SK-N-MC (cell line): ENCODE measurements at regions not wholly inside any gene's neighbourhood (a gene's known extent, or its start where the extent isn't known, plus 50 kb on each side); places are given as distances from the start of the nearest gene placed in this dataset.

Experiments
- EZH2 ChIP-seq: fragments of 200-600 bp; sonication (generic); IDR thresholded peaks from one replicate; pipeline ENCODE4 v1.6.1; 2017; ENCODE audit warnings: antibody characterized with exemption
- POLR2AphosphoS5 ChIP-seq: IDR thresholded peaks from 2 replicates; pipeline ENCODE4 v1.6.1; 2012; ENCODE audit warnings: mild to moderate bottlenecking, low read depth, low read length, borderline replicate concordance

DNA sequence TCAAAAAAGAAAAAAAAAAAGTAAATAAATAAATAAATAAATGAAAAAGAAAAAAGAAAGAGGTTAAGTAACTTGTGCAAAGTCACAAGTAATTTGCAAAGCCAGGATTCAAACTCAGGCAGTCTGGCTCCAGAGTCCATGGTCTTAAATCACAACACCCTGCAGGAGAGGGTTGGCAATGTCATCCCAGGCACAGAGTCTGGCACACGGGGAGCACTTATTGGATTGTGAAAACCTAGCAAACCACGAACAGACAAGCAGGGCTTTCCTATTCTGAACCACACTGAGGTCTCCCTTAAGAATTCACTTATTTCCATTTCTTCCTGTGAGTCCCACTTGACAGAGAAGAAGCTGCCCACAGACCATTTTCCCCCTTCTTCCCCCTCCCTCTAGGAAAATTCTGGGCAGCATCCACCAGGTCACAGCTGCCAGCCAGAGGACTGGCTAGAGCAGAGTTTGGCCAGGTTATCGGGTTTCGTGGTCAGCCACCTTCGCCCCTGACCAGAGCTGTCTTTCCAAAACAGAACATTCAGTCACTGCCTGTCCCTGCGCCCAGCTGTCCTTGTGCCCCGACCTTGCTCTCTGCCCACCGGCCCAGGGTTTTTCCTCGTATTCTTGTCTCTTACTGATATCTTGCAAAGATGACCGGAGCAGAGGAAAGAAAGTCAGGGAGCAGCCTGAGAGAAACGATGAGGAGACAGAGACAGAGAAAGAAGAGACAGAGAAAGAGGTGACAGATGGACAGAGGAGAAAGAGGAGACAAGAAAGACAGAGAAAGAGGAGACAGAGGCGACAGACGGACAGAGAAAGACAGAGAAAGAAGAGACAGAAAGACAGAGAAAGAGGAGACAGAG lies 106.4 kb upstream of the PTPN1 start:
- TF ChIP-seq POLR2AphosphoS5 (no peak), EZH2 (no peak)
